DND-41 (cell line): ENCODE measurements at regions not wholly inside any gene's neighbourhood (a gene's known extent, or its start where the extent isn't known, plus 50 kb on each side); places are given as distances from the start of the nearest gene placed in this dataset.

Source experiments
- ATAC-seq: fragments of 200-7000 bp; cut with Tn5 transposase; 3 replicates; pipeline ENCODE4 v1.9.1; 2021; ENCODE audit warnings: low read depth; ENCODE audit not compliant: insufficient read depth
- DNase-seq: peaks from one replicate; pipeline ENCODE4 v3.0.0-alpha.2; 2020
- H2AFZ ChIP-seq: 2 replicates; pipeline ENCODE4 v1.6.0; 2012; ENCODE audit warnings: low read depth, low read length
- H3K27ac ChIP-seq: 2 replicates; pipeline ENCODE4 v1.5.1; 2012; ENCODE audit warnings: low read length, inconsistent platforms
- H3K27me3 ChIP-seq: fragments of 200-600 bp; sonication (generic); 2 replicates; pipeline ENCODE4 v1.6.0; 2012; ENCODE audit warnings: low read length, mild to moderate bottlenecking, inconsistent platforms; ENCODE audit not compliant: insufficient read depth, poor library complexity
- H3K36me3 ChIP-seq: 2 replicates; pipeline ENCODE4 v1.5.1; 2012; ENCODE audit warnings: low read length, inconsistent platforms; ENCODE audit not compliant: insufficient read depth
- H3K4me1 ChIP-seq: 2 replicates; pipeline ENCODE4 v1.5.1; 2012; ENCODE audit warnings: mild to moderate bottlenecking, low read length; ENCODE audit not compliant: insufficient read depth
- H3K4me2 ChIP-seq: 2 replicates; pipeline ENCODE4 v1.6.0; 2012; ENCODE audit warnings: mild to moderate bottlenecking, moderate library complexity, low read length, inconsistent platforms; ENCODE audit not compliant: insufficient read depth
- H3K4me3 ChIP-seq, 2 experiments: fragments of 200-600 bp in 1 of 2; shearing (Covaris generic) in 1 of 2; 2 replicates each; pipeline ENCODE4 v1.5.1; 2012 to 2016; ENCODE audit warnings: inconsistent platforms in 2 of 2, low read length in 2 of 2, mild to moderate bottlenecking in 2 of 2, low read depth in 1 of 2, moderate library complexity in 1 of 2
- H3K79me2 ChIP-seq: 2 replicates; pipeline ENCODE4 v1.6.0; 2012; ENCODE audit warnings: low read length, inconsistent platforms; ENCODE audit not compliant: insufficient read depth
- H3K9ac ChIP-seq: 2 replicates; pipeline ENCODE4 v1.6.0; 2012; ENCODE audit warnings: low read depth, mild to moderate bottlenecking, inconsistent platforms, low read length, moderate library complexity
- H3K9me3 ChIP-seq: 2 replicates; pipeline ENCODE4 v1.5.1; 2012; ENCODE audit warnings: low read length, moderate library complexity, mild to moderate bottlenecking, inconsistent platforms; ENCODE audit not compliant: insufficient read depth, severe bottlenecking
- H4K20me1 ChIP-seq: 2 replicates; pipeline ENCODE4 v1.6.0; 2012; ENCODE audit warnings: low read length; ENCODE audit not compliant: insufficient read depth
- CTCF ChIP-seq: IDR thresholded peaks from 2 replicates; pipeline ENCODE4 v1.5.1; 2012; ENCODE audit warnings: borderline replicate concordance, low read length, moderate library complexity, mild to moderate bottlenecking; ENCODE audit not compliant: poor library complexity, severe bottlenecking; ENCODE audit errors: extremely low read depth
- EZH2 ChIP-seq: IDR thresholded peaks from 3 replicates; pipeline ENCODE4 v1.6.1; 2012; ENCODE audit warnings: borderline replicate concordance, low read depth, mild to moderate bottlenecking, moderate library complexity, low read length, inconsistent platforms; ENCODE audit not compliant: severe bottlenecking

GRCh38 chr16:52817696-52818095, 235.0 kb downstream of the CHD9NB start:
- Histone ChIP-seq H3K9ac (no peak overlapping the region), H3K27ac (no peak overlapping the region), H3K79me2 (no peaks in the 10 kb centered on the region), H3K36me3 (no peaks in the 10 kb centered on the region), H2AFZ (no peak overlapping the region), H3K27me3 (no peaks in the 10 kb centered on the region), H4K20me1 (no peaks in the 10 kb centered on the region), H3K9me3 (no peaks in the 10 kb centered on the region), H3K4me1 (no peaks in the 10 kb centered on the region), H3K4me3 (no peak overlapping the region), H3K4me2 (no peak overlapping the region)
- ATAC-seq, result no peak
- DNase-seq, result no peak
- no peak for TF ChIP-seq CTCF
- TF ChIP-seq EZH2, result no peak

GRCh38 chr16:52816993-52817392, 235.7 kb downstream of the CHD9NB start:
- H4K20me1 ChIP-seq, result no peaks in the 10 kb centered on the region
- no peak for DNase-seq
- H3K4me3 ChIP-seq, result no peak overlapping the region
- H3K27ac ChIP-seq, result no peak overlapping the region
- H3K79me2 ChIP-seq, result no peaks in the 10 kb centered on the region
- no peak overlapping the region for H2AFZ ChIP-seq
- no peaks in the 10 kb centered on the region for H3K4me1 ChIP-seq
- no peaks in the 10 kb centered on the region for H3K36me3 ChIP-seq
- no peak for ATAC-seq
- H3K27me3 ChIP-seq, result no peaks in the 10 kb centered on the region
- H3K9ac ChIP-seq, result no peak overlapping the region
- no peak for TF ChIP-seq CTCF
- no peak for TF ChIP-seq EZH2
- H3K9me3 ChIP-seq, result no peaks in the 10 kb centered on the region
- no peak overlapping the region for H3K4me2 ChIP-seq

DNA sequence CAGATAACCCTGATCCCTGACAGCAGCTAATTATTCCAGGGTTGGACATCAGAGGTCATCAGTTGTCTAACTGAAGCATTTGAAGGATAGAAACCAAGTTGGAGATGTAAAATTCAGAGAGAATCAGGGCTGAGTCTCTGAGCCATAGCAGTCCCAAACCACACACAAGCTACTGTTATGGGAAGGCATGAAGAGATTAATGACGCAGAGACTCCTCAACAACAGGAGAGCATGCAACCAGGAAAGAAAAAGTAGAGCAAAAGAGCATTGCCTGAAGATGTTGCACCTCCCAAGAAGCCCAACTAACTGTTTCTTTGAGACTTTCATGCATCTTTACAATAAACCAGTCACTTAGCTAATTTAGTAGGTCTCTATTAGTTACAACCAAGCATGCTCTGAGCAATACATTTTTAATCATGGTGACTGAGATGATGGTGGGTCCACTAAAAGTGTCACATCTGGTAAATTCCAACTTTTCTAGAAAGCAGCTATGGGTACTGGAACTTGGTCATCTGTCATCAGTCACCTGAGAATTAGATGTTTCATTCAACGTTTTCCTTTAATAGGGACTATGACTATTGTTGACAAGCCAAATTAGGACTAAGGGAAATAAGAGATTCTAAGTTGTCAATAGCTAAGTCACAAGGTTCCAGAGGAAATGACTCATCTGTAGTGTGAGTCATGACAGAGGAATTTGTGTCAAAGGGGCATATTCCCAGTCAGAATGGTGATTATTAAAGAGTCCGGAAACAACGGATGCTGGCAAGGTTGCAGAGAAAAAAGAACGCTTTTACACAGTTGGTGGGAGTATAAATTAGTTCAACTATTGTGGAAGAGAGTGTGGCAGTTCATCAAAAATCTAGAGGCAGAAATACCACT, 239.8 kb downstream of the CHD9NB start:
- H3K79me2 ChIP-seq, result no peaks in the 10 kb centered on the region
- H3K4me3 ChIP-seq, result no peak overlapping the region
- TF ChIP-seq EZH2, result no peak
- TF ChIP-seq CTCF, result no peak
- no peak overlapping the region for H3K9ac ChIP-seq
- no peak for DNase-seq
- H3K36me3 ChIP-seq, result no peaks in the 10 kb centered on the region
- no peaks in the 10 kb centered on the region for H3K27me3 ChIP-seq
- no peaks in the 10 kb centered on the region for H4K20me1 ChIP-seq
- ATAC-seq, result no peak
- H3K4me2 ChIP-seq, result no peak overlapping the region
- no peaks in the 10 kb centered on the region for H3K4me1 ChIP-seq
- H3K27ac ChIP-seq, result no peak overlapping the region
- no peaks in the 10 kb centered on the region for H3K9me3 ChIP-seq
- H2AFZ ChIP-seq, result no peak overlapping the region
